SIG-M5 treated with dmso at 0.1 percent for 504 hours (cell line): ENCODE measurements at regions not wholly inside any gene's neighbourhood (a gene's known extent, or its start where the extent isn't known, plus 50 kb on each side); places are given as distances from the start of the nearest gene placed in this dataset.
A peak's percentile ranks its signal among the peaks of the same experiment; 100 is the strongest.
"Not testable (repeated sequence)": the region's sequence is repeated elsewhere in the genome, so short reads cannot be mapped to it uniquely, and the experiment has no call there.

Source experiments
- DNase-seq: peaks from one replicate; lab custom pipeline; 2025; ENCODE audit not compliant: unreplicated experiment; lab: John Stamatoyannopoulos, UW

- not testable (repeated sequence) for DNase-seq
Observed at GRCh38 chr2:204412782-204413181, 132.5 kb upstream of the PARD3B start.

GRCh38 chr2:204415406-204416181, 129.7 kb upstream of the PARD3B start:
- no peak for DNase-seq

- no peak for DNase-seq
Observed at GRCh38 chr2:204416236-204416635, 129.0 kb upstream of the PARD3B start.

DNA sequence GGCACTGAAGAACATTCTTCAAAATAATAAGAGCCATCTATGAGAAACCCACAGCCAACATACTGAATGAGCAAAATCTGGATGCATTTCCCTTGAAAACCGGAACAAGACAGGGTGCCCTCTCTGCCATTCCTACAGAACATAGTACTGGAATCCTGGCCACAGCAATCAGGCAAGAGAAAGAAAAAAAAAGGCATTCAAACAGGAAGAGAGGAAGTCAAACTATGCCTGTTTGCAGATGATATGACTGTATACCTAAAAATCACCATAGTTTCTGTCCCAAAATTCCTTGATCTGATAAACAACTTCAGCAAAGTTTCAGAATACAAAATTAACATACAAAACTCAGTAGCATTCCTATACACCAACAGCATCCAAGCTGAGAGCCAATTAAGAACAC, 119.5 kb upstream of the PARD3B start:
- DNase-seq = no peak

- no peak for DNase-seq
Observed at GRCh38 chr2:204428675-204429074, 116.6 kb upstream of the PARD3B start.

DNA sequence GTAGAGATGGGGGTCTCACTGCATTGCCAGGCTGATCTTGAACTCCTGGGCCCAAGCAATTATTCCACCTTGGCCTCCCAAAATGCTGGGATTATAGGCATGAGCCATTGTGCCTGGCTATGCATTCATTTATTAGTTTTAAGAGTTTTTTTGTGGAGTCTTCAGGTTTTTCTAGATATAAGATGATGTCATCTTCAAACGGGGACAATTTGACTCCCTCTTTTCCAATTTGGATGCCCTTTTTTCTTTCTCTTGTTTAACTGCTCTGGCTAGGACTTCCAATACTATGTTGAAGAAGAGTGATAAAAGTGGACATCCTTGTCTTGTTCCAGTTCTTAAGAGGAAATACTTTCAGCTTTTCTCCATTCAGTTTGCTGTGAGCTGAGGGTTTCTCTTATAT, 113.7 kb upstream of the PARD3B start:
- DNase-seq = no peak

GRCh38 chr2:204432196-204432595, 113.1 kb upstream of the PARD3B start:
- DNase-seq = no peak

DNA sequence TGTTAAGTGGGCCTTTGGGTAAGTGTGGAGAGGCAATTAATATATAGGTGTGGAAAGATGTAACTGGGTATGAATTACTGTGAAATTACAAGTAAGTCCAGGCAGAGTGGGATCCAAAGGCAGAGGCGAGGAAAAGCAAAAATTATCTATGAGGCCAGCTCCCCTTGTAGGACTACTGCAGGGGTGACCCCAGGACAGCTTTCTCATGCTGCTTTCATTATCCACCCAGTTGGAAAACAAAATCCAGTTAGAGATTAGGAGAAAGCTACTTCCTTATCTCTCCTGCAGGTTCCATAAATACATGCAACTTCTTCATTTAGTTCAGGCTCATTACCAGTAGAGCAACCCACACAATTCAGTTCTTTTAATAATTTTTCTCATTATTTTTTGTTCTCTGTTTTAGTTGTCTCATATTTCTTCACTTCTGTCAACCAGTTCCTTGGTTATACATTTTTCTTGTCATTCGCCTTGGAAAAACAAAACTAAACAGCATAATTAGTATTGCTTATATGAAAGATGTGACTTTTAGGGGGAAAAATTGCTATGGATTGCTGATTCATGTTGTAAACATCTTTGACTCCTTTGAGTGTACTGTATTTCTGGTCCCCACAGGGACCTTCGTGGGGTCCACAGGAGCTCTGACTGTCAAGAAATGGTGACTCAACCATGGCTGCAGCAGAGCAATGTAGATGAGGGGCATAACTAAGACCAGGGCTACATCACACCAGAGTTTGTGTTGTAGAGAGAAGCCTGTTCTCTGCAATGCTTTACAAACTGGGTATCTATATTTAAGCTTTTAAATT, 110.4 kb upstream of the PARD3B start:
- no peak for DNase-seq

DNA sequence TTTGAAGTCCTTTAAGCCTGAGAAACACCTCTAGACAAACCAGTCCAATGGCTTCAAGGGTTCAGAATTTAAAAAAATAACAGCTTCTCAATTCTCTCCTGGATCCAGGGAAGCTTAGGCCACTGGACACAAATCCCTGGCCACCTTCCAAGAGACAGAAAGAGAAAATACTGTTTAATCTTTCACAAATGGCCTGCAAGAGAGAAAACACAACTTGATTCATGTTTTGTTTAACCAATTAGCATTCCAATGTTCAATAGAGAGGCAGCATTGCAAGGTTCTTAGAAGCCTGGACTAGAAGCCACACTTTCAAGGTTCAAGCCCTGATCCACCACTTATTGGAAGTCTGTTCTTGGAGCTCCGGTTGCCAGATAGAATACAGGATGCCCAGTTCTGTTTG, 109.0 kb upstream of the PARD3B start:
- no peak for DNase-seq

DNA sequence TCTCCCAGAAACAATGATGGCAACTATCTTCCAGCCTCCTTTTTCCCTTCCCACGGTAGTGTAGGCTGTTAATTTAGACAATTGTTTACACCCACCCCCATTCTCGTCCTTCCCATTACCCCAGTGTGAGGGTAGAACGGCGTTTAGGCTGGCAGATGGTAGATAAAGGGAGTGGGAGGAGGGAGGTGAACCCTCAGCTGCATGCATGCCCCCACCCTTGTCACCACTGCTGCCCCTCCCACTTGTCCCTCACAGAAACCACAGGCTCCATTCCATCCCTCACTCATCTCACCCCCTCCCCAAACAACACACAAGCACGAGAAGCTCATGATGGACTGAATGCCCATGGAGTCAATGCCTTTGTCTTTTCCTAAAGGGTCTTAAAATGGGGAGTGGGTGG, 107.9 kb upstream of the PARD3B start:
- DNase-seq = no peak

DNA sequence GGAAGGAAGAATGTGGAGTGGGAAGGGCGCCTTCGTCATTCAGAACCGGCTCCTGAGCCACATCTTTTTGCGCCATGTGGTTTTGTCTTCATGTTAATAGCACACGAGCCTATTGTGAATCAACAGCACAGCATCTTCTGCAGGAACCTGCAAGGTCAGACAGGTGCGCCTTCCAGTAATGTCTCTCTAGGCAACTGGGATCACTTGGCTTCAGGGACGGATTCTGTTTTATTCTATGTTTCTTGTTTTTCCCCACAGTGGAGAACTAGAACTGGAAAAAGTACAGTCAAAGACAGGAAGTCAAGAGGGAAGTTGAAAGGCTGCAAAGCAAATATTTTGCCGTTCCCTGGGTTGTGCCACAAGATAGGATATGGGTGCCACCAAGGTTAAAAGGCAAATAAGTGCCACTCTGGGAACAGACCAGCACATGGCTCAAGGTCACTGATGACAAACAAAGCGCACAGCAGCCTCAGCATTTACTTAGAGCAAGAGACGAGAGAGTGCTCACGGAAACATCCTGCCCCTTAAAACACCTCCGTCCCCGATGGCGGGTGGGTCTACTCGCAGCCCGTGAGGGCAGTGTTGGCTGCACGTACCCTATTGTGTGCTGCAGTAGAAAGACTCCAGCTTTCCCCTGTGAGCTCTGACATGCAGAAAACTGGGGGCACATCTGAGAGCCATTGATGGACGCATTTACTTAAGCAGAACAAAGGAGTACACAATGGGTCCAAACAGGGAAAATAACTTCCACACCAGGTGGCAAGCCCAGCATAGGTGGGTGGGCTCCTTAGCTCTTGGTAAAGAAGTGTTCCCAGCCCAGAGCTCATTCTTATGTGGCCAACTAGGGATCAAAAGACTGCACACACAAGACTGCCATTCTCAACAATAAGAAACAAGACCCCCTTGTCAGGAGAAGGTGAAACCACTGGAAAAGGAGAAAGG, 107.2 kb upstream of the PARD3B start:
- DNase-seq = no peak

GRCh38 chr2:204441316-204441715, 104.0 kb upstream of the PARD3B start:
- DNase-seq = no peak

GRCh38 chr2:204445149-204445548, 100.1 kb upstream of the PARD3B start:
- DNase-seq = no peak

DNA sequence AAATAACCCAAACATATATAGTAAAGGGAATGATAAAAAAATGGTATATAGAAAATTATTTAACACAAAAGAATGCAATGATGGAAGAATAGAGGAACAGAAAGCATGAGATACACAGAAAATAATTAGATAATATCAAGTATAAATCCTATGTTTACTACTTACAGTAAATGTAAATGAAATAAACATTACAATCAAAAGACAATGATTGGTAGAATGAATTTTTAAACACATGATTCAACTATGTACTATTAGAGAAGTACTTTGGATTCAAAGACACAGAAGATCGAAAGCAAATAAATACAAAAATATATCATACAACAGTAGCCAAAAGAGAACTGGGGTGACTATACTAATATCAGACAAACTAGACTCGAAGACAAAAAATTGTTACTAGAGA, 97.6 kb upstream of the PARD3B start:
- no peak for DNase-seq

- DNase-seq = no peak
Observed at GRCh38 chr2:204449977-204450376, 95.3 kb upstream of the PARD3B start.

GRCh38 chr2:204451766-204452165, 93.5 kb upstream of the PARD3B start:
- DNase-seq = no peak

DNA sequence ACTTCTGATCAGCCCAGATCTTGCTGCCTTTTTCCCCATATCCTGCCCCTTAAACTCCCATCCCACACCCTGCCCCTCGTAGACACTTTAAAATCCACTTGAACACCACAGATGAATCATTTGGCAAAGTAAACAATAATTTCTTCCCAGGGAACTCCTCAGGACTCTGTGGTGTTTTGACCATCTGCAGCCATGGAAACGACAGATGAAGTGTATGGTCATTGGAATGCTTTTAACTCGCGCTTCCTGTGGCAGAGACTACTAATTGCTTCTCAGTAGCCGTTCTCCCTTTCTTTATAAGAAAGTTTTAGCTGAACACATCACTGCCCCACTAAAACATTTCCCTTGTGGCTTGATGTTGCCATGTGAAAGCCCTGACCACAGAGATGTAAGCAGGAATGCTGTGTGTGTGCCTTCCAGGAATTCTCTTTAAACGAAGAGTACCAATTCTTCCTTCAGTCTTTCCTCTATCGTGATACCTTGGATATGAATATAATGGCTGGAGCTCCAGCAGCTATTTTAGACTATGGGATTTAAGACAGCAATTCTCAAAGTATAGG, 92.7 kb upstream of the PARD3B start:
- DNase-seq = peak; percentile 15

DNA sequence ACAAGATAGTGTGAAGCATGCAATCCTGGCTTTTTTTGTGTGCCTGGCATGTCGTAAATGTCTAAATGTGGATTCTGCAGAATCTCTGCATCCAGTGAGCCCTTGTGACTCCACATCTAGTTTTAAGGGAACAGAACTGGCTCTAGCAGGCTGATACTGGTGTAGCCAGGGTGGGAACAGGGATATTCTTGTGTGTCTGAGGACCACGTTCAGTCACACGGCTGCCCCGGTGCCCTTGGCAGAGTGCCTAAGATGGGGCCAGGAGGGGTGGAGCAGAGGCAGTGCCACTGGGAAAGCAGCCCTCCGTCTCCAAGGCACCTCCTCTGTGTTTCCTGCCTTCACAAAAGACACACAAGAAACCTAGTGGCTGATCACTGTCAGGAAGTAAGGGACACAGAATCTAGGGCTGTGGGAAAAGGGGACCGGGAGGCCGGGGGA, 91.5 kb upstream of the PARD3B start:
- DNase-seq = no peak

DNA sequence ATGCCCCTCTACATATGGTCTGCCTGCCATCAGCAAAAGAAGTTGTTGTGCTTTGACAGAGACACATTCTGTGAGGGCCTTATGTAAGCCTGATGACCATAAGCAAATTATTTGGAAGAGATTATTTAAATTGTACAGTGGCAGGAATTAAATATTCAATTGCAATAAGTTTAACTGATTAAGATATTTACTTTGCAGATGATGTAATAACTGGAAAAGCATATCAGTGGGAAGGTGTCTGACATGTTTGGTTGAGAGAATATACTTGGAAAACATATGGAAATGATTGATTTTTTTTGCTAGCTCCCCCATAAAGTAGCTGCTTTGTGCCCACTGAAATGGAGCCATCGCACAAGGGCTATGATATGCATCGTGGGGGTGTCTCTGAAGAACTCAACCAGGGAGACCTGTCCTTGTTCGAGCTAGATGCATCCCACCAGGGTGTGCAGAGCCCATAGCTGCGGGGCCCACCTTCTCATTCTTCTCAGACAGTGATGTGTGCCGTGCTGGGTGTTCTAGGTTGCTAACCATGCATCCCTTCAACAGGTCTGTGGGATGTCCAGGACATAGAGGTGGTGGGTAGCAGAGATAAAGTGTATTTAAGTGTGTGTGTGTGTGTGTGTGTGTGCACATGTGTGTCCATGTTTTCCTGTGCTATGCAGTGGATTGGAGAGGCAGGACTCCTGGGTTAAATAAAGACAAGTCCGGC, 90.4 kb upstream of the PARD3B start:
- no peak for DNase-seq

DNA sequence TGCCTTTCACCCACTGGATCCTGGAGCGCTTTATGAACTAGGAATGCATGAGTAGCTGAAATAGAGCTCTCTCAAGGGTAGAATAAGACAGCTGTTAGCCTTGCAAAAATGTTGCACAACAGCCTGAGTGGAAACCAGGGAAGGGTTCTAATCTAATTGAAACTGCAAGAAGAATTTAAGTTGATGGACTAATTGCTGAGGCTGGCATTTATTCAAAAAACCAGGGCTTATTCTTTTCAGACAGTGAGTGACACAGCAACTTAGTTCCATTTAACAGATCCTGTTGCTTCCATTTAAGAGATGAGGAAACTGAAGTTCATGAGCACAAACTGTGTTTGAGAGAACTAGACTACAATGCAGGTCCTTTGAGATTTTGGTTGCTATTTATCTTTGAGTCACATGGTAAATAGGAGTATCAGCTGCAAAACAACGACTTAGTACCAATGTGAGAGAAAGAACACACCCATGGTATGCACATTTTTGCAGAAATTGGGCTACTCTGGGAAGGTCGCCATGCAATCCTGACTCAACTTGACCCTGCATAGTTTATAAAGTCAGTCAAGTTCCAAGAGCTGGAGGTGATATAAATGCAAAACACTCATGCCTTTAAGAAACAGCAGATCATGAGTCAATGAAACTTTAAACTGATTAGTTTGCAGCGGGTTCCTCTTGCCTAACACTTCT, 76.4 kb upstream of the PARD3B start:
- DNase-seq = no peak
